ENCODE measurements at regions not wholly inside any gene's neighbourhood (a gene's known extent, or its start where the extent isn't known, plus 50 kb on each side); places are given as distances from the start of the nearest gene placed in this dataset.

GRCh38 chr6:40268166-40268565 is 319.0 kb downstream of the LRFN2 start:
- TF ChIP-seq POLR2A (IDR thresholded peaks at IDR 0.05; ENCODE audit: low read depth, low read length) = no peak
- no peak for FAIRE-seq

DNA sequence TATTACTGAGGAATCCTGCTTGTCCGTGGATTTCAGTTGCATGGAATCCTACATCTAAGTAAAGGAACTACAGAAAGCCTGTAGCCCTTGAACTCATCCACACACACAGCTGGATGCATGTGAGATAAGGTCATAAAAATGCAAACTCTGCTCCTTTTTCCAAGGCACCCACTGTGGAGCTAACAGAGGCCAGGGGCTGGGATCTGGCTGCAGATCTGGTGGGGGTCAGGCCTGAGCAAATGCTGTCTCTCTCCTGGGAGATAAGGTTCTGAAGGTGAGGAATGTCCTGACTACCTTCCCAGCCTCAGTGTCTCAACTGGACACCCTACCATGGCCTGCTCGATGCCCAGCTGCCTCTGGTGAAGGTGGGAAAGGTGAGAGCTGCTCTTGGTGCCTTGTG is 321.5 kb downstream of the LRFN2 start:
- no peak for DNase-seq (ENCODE audit: insufficient read length, low spot score)
- TF ChIP-seq POLR2A (IDR thresholded peaks at IDR 0.05; ENCODE audit: low read depth, low read length) = no peak
- FAIRE-seq = no peak

More at GRCh38 chr6:40268166-40268565, 319.0 kb downstream of the LRFN2 start:
- no peak for DNase-seq (ENCODE audit: insufficient read length, low spot score)

- DNase-seq (ENCODE audit: insufficient read length, low spot score) (no peak), FAIRE-seq (no peak)
- no peak for TF ChIP-seq POLR2A (IDR thresholded peaks at IDR 0.05; ENCODE audit: low read depth, low read length)
Measured at GRCh38 chr6:40263970-40264369, 323.2 kb downstream of the LRFN2 start.

DNA sequence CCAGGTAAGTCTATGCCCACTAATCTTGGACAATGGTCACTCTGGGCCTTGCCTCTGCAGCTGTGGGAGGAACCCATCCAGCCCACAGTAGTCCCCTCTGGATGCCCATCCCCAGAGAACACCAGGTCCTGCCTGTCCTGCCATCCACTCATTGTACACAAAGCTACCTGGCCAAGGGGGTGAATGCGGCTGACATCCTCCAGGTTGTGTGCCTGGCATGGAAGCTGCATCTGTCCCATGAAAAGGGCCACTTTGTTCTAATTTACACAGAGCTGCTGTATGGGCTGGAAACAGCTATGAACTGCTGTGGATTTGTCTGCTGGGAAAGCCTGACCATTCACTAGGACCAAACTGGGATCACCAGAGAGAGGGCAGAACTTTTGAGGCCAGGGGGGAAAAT is 324.8 kb downstream of the LRFN2 start:
- FAIRE-seq (no peak), DNase-seq (ENCODE audit: insufficient read length, low spot score) (no peak)
- no peak for TF ChIP-seq POLR2A (IDR thresholded peaks at IDR 0.05; ENCODE audit: low read depth, low read length)

- DNase-seq (ENCODE audit: insufficient read length, low spot score) (no peak), FAIRE-seq (no peak)
- TF ChIP-seq POLR2A (IDR thresholded peaks at IDR 0.05; ENCODE audit: low read depth, low read length) = no peak
Measured at GRCh38 chr6:40258531-40258930, 324.3 kb upstream of the MOCS1 start.

DNA sequence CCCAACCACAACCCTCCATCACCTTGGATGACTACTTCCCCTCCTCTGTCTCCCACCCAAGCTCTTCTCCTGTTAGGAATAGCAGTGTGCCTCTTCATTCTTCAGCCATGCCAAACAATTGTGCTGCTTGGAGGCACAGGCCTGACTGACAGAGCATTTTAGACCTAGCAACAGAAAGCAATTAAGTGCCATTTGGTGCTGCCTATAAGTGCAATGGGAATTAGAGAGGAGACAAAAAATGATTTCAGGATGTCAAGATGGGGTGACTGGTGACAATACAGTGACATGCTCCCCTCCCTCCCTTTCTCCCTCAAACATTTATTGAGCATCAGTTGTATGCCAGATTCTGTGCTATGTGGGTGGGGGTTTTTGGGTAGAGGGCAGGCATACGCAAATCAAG is 322.6 kb upstream of the MOCS1 start:
- DNase-seq (ENCODE audit: insufficient read length, low spot score) (no peak), FAIRE-seq (no peak)
- no peak for TF ChIP-seq POLR2A (IDR thresholded peaks at IDR 0.05; ENCODE audit: low read depth, low read length)

GRCh38 chr6:40256224-40256623 is 322.0 kb upstream of the MOCS1 start:
- DNase-seq (ENCODE audit: insufficient read length, low spot score) (no peak), FAIRE-seq (no peak)
- no peak for TF ChIP-seq POLR2A (IDR thresholded peaks at IDR 0.05; ENCODE audit: low read depth, low read length)

GRCh38 chr6:40253420-40253819 is 319.2 kb upstream of the MOCS1 start:
- no peak for FAIRE-seq
- DNase-seq (ENCODE audit: insufficient read length, low spot score) = no peak
- no peak for TF ChIP-seq POLR2A (IDR thresholded peaks at IDR 0.05; ENCODE audit: low read depth, low read length)

- FAIRE-seq = no peak
- no peak for TF ChIP-seq POLR2A (IDR thresholded peaks at IDR 0.05; ENCODE audit: low read depth, low read length)
- DNase-seq (ENCODE audit: insufficient read length, low spot score) = no peak
Measured at GRCh38 chr6:40252531-40253258, 318.4 kb upstream of the MOCS1 start.

- no peak for TF ChIP-seq POLR2A (IDR thresholded peaks at IDR 0.05; ENCODE audit: low read depth, low read length)
- FAIRE-seq = no peak
- no peak for DNase-seq (ENCODE audit: insufficient read length, low spot score)
Measured at GRCh38 chr6:40251637-40252300, 317.5 kb upstream of the MOCS1 start.

- FAIRE-seq = no peak
- TF ChIP-seq POLR2A (IDR thresholded peaks at IDR 0.05; ENCODE audit: low read depth, low read length) = no peak
Measured at GRCh38 chr6:40249935-40250334, 315.7 kb upstream of the MOCS1 start.

DNA sequence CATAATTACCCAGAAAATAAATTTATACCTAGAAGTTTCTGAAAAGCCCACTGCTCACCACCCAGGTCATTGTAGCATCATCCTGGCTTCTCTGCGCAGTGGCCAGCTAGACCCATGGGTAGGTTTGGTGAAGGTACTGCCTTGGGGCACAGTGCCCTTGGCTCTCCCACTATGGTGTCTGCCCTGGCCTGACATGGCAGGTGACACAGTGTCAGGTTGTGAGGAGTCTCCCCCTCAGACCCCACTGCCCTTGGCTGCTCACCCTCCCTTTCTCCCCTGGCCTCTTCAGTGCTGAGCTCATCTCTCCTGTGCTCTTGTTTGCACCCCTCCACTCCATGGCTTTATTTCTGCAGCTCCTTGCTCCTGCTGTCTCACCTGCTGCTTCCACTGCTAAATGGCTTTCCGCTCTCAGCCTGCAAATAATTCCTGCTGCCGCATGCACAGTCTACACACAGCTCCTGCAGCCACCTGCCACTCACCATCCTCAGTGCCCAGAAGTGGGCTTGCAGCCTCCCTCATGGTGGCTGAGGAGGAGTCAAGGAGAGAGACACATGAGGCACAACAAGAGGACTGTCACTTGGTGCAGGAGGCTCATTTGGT is 313.4 kb upstream of the MOCS1 start:
- no peak for TF ChIP-seq POLR2A (IDR thresholded peaks at IDR 0.05; ENCODE audit: low read depth, low read length)
- FAIRE-seq = no peak
- DNase-seq (ENCODE audit: insufficient read length, low spot score) = no peak

More at GRCh38 chr6:40249935-40250334, 315.7 kb upstream of the MOCS1 start:
- DNase-seq (ENCODE audit: insufficient read length, low spot score) = no peak

- TF ChIP-seq POLR2A (IDR thresholded peaks at IDR 0.05; ENCODE audit: low read depth, low read length) = no peak
- DNase-seq (ENCODE audit: insufficient read length, low spot score) (no peak), FAIRE-seq (no peak)
Measured at GRCh38 chr6:40244699-40245098, 310.4 kb upstream of the MOCS1 start.

DNA sequence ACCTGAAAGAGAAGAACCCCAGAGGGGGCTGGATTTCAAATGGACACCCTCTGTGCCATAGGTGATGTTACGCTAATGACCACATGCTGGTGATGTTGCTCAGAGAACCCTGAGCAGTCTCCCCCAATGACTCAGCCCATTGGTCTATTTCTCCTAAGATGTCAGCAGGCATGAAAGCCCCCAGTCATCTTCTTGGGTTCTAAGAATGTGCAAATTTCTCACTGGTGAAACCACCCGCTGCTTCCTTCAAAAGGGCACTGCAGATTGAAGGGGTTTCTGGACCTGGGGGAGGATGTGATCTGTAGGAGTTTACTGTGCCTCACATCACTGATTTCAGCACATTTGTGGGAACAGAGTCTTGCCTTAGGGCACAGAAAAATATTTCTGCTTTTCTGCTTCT is 298.4 kb upstream of the MOCS1 start:
- no peak for FAIRE-seq
- no peak for DNase-seq (ENCODE audit: insufficient read length, low spot score)
- TF ChIP-seq POLR2A (IDR thresholded peaks at IDR 0.05; ENCODE audit: low read depth, low read length) = no peak

DNA sequence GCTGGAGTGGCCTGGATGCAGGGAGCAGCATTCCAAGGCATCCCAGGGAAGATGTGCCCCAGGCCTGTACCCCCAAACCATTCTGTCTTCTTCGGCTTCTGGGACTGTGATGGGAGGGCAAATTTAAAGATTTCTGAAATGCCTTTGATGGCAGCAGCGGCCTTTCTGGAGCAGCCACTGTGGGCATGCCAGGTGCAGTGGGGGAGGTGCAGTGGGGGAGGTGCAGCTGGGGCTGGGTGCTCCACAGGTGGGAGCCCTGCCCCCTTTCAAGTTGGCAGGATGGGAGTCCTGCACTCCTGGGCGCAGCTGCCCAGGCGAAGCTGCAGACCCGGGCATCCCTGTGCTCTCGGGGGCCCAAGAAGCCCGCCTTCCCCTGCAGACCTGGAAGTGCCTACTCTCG is 293.5 kb upstream of the MOCS1 start:
- DNase-seq (ENCODE audit: insufficient read length, low spot score) (no peak), FAIRE-seq (no peak)
- TF ChIP-seq POLR2A (IDR thresholded peaks at IDR 0.05; ENCODE audit: low read depth, low read length) = no peak
